OCI-LY3 (cell line): ENCODE measurements at regions not wholly inside any gene's neighbourhood (a gene's known extent, or its start where the extent isn't known, plus 50 kb on each side); places are given as distances from the start of the nearest gene placed in this dataset.

Source experiments
- EZH2phosphoT487 ChIP-seq: fragments of 200-600 bp; shearing (Covaris generic); IDR thresholded peaks from 2 replicates; pipeline ENCODE4 v1.6.1; 2018; ENCODE audit warnings: antibody characterized with exemption, mixed run types, low read depth
- TF ChIP-seq, protein P1 (sequence below): fragments of 200-600, 300-600 bp; sonication (generic); IDR thresholded peaks from 2 replicates; pipeline ENCODE4 v1.5.1; 2014; ENCODE audit warnings: antibody characterized with exemption, low read length, low read depth

DNA sequence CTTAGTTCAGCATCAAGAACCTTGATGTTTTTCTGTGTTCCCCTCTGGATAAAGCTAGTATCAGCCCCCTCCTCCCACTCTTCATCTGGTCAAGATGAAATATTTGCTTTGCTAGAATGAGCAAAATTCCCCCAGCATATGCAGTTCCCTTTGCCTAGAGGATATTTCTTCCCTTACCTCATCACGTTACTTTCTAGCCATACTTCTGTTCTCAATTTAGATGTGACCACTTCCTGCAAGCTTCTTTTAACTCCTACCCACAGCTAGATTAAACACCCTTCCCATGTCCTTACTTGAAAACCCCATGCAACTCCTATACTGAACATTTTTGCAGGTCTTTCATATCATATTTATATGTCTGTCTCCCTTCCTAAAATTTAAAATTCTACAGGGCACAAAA, 178.9 kb upstream of the TUSC1 start:
- TF ChIP-seq, protein P1, sequence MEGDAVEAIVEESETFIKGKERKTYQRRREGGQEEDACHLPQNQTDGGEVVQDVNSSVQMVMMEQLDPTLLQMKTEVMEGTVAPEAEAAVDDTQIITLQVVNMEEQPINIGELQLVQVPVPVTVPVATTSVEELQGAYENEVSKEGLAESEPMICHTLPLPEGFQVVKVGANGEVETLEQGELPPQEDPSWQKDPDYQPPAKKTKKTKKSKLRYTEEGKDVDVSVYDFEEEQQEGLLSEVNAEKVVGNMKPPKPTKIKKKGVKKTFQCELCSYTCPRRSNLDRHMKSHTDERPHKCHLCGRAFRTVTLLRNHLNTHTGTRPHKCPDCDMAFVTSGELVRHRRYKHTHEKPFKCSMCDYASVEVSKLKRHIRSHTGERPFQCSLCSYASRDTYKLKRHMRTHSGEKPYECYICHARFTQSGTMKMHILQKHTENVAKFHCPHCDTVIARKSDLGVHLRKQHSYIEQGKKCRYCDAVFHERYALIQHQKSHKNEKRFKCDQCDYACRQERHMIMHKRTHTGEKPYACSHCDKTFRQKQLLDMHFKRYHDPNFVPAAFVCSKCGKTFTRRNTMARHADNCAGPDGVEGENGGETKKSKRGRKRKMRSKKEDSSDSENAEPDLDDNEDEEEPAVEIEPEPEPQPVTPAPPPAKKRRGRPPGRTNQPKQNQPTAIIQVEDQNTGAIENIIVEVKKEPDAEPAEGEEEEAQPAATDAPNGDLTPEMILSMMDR: no peak
- no peak for TF ChIP-seq EZH2phosphoT487
